AG08395 (cell line): ENCODE measurements at regions not wholly inside any gene's neighbourhood (a gene's known extent, or its start where the extent isn't known, plus 50 kb on each side); places are given as distances from the start of the nearest gene placed in this dataset.
"Not testable (repeated sequence)": the region's sequence is repeated elsewhere in the genome, so short reads cannot be mapped to it uniquely, and the experiment has no call there.

ENCODE experiments used
- DNase-seq: peaks from one replicate; pipeline ENCODE4 v3.0.0; 2012; ENCODE audit warnings: mixed read lengths, low spot score

DNA sequence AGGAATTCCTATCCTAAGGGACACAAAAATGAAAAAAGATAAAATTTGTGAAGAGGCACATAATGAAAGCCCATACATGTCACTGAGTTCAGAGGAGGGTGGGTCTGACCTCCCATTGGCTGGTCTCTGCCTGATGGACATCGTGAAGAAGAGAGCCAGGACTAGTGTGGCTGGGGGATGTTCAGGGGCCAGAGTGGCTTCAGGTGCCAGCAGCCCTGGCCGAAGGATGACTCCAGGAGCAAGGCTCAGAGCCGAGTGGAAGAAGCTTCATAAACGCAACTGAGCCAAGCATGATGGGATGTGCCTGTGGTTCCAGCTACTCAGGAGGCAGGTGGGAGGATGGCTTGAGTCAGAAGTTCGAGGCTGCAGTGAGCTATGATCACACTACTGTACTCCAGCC, 56.9 kb upstream of the ATP5PO start:
- no peak for DNase-seq

DNA sequence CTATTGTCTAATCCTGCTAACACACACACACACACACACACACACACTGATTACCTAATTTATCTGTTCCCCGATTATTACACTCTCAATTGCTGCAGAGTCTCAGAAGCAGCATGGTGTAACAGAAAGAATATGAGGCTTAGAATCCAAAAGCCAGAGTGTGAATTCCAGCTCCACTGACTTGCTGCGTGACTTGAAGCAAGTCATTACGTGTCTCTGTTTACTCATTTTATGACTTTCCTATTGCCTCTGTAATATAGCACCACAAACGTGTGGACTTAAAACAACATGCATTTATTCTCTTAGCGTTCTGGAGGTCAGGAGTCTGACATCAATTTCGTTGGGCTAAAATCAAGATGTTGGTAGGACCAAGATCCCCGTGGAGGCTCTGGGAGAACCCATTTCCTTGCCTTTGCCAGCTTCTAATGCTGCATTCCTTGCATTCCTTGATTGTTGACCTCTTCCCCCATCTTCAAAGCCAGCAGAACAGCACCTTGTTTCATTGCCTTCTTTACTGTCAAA, 55.9 kb upstream of the ATP5PO start:
- DNase-seq: peak; percentile 15

GRCh38 chr21:33969581-33969980, 54.0 kb upstream of the ATP5PO start:
- DNase-seq: no peak

DNA sequence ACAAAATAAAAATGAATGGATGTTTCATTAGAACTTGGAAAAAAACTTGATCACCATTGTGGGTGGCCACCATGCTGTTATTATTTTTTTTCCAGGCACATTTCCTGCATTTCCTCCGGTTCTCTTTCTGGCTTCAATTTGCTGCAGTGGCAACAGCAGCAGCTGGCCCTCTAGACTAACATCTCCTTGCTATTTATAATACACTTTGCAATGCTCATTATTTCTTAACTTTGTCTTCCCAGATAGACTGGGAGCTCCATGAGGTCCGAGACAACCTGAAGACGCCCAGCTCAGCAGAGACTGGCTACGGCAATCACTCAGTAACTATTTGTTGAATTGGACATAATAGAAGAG, 53.4 kb upstream of the ATP5PO start:
- DNase-seq: peak; percentile 32

DNA sequence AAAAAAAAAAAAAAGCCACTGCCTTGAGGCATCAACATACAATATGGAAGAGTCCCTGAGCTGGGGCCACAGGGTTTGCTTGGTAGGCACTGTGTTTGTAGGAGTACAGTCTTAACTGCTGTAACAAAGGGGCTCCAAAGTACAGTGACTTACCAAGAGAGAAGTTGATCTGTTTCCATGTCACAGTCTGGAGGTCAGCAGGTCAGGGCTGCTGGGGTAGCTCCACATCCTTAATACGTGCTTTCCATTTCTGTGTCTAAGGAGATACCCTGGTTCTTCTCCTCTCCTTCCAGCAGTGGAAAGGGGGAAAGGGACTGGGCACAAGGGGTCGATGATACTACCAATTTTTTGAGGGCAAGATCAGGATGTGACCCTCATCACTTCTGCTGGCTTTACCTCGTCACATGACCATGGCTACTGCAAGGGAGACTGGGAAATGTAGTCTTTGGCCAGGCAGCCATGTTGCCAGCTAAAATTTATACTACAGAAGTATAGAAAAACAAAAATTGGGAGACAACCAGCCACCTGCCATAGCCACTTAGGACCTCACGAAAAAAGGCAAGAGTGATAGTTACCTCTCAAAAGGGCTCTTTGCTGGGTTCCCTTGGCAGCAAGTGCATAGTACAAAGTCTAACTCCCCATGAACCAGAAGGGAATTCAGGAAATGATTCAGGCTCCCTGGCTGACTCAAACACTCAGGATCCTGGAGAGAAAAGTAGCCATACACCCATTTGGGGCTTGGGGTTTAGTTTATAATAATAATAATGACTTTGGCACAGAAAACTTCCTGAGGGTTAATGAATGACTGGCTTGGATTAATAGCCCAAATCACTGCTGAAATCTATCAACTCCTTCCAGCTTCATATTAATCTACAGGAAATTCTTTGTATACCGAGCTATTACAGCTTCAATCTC, 52.7 kb upstream of the ATP5PO start:
- DNase-seq: peak; percentile 68

DNA sequence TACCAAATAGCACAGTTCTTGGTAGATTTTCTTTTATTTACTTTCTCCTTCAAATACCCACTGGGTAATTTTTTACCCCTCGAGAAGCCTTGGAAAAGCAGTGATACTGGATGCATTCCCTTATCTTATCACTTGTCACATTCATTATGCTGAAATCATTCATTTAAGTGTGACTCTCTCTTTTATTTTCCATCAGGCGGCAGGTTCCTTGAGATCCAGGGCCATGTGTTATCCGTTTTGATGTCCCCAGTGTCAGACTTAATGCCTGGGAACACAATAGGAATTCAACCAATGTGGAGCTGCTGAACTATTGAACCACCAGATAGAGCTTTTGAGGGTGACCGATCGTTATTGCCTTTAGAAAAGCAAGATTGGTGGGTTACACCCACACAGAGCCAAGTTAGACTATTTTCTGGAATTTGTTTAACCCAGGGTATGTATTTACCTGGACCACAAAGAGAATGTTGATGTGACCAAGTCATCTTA, 51.5 kb upstream of the ATP5PO start:
- no peak for DNase-seq

DNA sequence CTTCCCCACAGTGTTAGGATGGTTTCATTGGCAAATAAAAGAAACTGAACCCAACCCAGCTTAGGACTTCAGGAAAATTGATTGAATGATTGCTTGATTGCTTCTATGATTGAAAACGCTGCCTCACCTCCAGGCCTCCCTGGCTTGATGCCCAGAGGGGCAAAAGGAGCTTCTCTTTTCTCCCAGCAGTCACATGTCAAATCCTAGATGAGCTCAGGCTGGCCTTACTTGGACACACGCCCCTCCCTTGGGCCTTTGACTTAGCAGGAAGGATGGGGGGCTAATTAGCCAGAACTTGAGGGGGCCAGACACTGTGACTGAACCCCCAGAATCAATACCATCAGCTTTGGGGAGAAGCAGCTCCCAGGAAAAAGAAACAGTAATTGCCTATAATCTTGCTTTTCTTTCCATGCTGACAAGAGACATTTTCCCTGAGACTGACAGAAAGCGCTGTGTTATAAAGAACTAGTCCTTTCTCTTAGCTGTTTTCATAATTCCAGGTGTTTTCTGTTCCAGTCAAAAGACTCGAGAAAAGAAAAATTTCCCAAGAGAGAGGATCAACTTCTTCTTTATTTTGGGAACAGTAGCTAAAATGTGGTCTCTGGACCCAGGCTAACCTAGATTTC, 50.8 kb upstream of the ATP5PO start:
- DNase-seq: no peak

GRCh38 chr21:33965662-33966061, 50.1 kb upstream of the ATP5PO start:
- DNase-seq: not testable (repeated sequence)
